HG03039 (cell line): ENCODE measurements at regions not wholly inside any gene's neighbourhood (a gene's known extent, or its start where the extent isn't known, plus 50 kb on each side); places are given as distances from the start of the nearest gene placed in this dataset.

Source experiments
- ATAC-seq: cut with Tn5 transposase; IDR thresholded peaks from one replicate; pipeline ENCODE4 v1.9.1; 2021; ENCODE audit warnings: mild to moderate bottlenecking, moderate library complexity; ENCODE audit not compliant: unreplicated experiment

DNA sequence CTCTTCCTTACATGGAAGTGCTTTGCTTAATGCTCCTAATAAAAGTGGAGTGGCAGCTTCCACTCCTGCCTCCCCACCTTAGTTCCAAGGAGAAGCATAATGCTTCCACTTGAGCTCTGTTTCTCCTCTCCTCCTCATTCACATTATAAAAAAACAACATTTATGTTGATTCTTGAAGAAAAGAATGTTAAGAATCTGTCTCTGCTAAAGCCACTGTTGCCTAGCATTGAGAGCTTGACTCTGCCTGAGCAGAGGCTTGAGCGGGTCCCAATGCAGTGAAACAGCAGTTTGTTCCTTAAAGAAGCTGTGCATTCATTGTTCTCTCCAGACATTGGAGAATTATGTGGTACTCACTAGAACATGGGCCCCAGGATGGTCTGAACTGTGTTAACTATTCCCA, 101.5 kb upstream of the GHR start:
- no peak for ATAC-seq

DNA sequence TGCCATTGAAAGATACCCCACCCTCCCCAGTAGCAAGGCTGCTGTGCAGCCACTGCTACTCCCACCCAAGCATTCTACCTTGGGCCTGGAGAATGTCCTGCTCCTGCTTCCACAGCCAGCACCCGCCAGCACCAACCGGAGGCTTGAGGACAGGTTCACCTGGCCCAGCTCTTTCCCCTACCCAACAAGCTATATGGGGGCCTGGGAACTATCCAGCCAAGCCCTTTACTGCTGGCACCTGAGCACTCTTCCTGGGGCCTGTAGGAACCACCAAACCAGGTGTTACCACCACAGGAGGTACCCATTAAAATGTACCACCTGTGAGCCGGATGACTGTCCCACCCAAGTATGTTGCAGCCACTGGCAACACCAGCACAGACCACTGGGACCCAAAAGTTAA, 86.1 kb upstream of the GHR start:
- no peak for ATAC-seq

DNA sequence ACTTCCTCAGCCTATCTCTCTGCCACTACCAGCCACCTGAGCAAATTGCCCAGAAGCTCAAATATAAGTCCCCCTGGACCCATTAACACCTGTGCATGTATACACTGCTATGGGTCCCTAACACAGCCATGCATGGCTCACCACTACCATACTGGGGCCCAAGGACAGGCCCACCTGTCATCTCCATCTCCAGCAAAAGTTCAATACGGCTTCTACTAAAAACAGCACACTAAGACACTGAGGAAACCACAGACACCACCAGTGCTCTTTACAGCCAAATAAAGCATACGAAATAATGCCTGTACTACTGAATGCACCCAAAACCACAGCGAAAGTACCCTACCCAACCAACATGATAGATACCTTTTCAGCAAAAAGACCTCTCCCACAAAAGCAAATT, 85.6 kb upstream of the GHR start:
- no peak for ATAC-seq

GRCh38 chr5:42338136-42338535, 85.1 kb upstream of the GHR start:
- no peak for ATAC-seq

GRCh38 chr5:42349163-42349562, 74.1 kb upstream of the GHR start:
- ATAC-seq: no peak

DNA sequence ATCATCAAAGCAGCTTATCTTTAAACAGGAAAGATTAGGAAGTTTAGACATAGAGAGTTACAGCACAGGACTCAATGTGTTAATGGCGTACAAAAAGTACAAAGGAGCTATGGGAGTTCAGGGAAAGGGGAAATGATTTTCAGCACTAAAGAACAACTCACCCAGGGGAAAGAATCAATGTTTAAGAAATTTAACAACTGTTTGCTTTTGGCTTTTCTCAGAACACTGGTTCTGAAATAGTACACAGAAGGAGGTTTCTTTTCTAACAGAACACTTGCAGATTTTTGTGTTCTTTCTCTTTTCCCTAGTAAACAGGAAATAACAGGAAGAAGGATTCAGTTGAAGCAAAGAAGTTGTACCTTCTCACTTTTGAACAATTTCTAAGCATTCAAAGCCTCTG, 71.3 kb upstream of the GHR start:
- no peak for ATAC-seq

DNA sequence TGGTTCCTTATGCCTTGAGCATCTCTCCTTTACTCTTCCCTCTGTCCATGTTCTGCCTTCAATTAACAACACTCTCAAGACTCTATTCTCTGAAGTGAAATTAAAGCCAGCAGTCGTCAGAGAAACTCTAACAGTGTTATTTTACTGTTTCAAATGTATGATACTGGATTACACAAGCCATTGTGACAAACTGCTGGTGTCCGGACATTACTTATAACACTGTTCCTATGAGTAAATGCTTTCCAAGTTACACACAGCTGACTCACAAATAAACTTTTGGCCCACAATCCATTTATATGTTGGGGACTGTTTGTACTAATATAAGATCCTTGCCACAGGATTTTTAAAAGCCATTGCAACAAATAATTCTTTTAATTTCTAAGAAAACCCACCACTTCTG, 63.2 kb upstream of the GHR start:
- no peak for ATAC-seq

DNA sequence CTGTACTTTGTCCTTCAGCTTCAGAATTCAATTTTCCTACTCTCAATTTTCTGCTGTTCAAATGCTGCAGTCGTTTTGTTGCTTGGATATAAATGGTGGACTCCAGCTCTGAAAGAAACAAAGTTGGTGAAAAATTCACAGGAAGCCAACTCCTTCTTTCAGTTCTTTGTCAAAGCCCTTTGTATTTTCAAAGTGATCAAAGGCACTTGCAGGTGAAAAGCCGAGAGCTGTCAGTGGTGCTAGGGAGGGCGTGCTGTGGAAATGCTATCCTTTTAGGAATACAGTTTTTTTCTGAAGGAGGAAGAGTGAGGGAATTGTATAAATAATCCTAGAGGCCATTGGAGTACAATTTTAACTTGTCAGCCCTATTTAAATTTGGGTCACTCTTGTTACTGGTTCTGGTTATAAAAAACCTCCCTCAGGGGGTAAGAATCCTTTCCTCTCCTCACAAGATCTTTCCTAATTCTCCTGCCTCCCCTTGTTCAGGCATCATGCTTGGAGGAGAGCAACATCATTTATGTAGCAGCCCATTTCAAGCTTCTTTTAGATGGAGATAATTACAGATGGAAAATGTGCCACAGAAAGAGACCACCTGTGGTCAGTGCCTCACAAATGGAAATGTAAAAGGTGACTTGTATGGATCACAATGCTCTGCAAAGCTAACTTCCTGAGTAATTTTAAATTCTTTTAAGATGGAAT, 62.5 kb upstream of the GHR start:
- ATAC-seq: no peak

GRCh38 chr5:42361315-42361688, 61.9 kb upstream of the GHR start:
- ATAC-seq: no peak

GRCh38 chr5:42366051-42366450, 57.2 kb upstream of the GHR start:
- peak; percentile 80 for ATAC-seq
